Cardiac fibroblast (primary cell): ENCODE measurements at regions not wholly inside any gene's neighbourhood (a gene's known extent, or its start where the extent isn't known, plus 50 kb on each side); places are given as distances from the start of the nearest gene placed in this dataset.
"Not testable (repeated sequence)": the region's sequence is repeated elsewhere in the genome, so short reads cannot be mapped to it uniquely, and the experiment has no call there.

ENCODE experiments used
- DNase-seq, 2 donors: peaks; one replicate each; pipeline versions ENCODE4 v3.0.0 to v3.0.0-alpha.2; 2010; ENCODE audit warnings: low read depth in 2 of 2
- H3K4me3 ChIP-seq, 2 donors: replicated peaks in 1 of 2; 1 replicate in 1 of 2; 2 replicates in 1 of 2; pipeline ENCODE4 v1.5.1; 2011; ENCODE audit warnings: low read depth in 2 of 2, low read length in 2 of 2, mild to moderate bottlenecking in 2 of 2, moderate library complexity in 1 of 2
- TF ChIP-seq, protein P1 (sequence below): IDR thresholded peaks from one replicate; pipeline ENCODE4 v1.5.1; 2011; ENCODE audit warnings: low read depth, mild to moderate bottlenecking, low read length, inconsistent platforms

DNA sequence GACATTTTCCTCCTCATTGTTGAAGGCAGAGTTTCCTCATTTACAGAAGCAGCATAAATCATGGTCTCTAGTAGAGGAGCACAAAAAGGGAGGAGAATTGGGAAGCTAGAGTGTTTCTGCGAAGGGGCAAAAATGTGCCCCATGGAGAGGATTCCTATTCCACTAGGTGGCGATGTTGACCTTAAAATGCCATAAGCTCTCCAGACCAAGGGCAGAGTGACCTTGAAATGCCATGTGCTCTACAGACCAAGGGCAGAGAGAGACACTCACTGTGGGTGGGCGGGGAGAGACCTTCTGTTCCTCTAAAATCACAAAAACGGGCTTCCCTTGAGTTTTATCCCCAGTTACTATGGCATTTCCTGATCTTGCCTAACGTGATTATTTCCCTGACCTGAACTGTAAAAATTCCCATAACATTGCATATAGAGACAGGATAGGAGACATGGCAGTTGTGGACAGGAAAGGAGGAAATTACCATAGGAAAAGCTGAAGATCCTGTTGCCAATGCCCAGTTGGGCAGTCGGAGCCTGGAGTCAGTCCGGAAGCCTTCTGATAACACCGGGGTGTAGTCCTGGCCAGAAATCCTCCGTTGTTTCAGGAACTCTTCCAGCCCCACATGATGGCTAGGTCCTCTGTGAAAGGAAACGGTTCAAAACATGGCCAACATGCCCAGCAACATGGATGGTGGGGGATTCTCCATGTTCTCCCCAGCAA, 567.7 kb downstream of the MAGEB5 start:
- DNase-seq: peak; percentile 42 to 48
- no peak overlapping the region for H3K4me3 ChIP-seq
- TF ChIP-seq, protein P1, sequence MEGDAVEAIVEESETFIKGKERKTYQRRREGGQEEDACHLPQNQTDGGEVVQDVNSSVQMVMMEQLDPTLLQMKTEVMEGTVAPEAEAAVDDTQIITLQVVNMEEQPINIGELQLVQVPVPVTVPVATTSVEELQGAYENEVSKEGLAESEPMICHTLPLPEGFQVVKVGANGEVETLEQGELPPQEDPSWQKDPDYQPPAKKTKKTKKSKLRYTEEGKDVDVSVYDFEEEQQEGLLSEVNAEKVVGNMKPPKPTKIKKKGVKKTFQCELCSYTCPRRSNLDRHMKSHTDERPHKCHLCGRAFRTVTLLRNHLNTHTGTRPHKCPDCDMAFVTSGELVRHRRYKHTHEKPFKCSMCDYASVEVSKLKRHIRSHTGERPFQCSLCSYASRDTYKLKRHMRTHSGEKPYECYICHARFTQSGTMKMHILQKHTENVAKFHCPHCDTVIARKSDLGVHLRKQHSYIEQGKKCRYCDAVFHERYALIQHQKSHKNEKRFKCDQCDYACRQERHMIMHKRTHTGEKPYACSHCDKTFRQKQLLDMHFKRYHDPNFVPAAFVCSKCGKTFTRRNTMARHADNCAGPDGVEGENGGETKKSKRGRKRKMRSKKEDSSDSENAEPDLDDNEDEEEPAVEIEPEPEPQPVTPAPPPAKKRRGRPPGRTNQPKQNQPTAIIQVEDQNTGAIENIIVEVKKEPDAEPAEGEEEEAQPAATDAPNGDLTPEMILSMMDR: peak; percentile 39

DNA sequence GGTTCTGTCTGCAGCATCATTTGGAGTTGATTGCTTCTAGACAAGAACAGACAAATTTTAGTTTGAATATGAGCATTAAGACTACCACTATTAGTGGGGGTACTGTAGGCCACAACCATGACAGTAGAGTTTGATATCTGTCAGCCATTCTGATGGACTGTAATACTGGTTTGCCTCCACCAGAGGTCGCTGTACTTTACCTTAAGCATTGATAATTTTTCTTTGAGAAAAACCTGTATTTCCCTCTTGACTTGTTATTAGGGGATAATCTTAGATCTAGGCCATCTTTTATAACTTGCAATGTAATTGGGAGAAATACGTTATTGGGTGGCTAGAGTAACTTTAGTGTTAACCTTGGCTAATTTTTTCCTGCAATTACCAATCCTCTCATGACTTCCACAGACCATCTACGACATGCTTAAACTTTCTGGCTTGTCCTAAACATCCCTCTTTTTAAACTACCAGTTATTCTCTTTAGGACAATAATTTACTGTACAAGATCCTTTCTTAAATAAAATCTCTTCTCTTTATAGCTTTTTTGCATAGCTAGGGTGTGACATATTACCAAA, 562.4 kb downstream of the MAGEB5 start:
- DNase-seq: peak in 1 of 2 donors; percentile 0
- H3K4me3 ChIP-seq: no peak overlapping the region
- TF ChIP-seq, protein P1: peak; percentile 14

- no peak overlapping the region for H3K4me3 ChIP-seq
- TF ChIP-seq, protein P1: no peak
- DNase-seq: no peak
Measured at GRCh38 chrX:26762253-26762652, 546.3 kb downstream of the MAGEB5 start.

DNA sequence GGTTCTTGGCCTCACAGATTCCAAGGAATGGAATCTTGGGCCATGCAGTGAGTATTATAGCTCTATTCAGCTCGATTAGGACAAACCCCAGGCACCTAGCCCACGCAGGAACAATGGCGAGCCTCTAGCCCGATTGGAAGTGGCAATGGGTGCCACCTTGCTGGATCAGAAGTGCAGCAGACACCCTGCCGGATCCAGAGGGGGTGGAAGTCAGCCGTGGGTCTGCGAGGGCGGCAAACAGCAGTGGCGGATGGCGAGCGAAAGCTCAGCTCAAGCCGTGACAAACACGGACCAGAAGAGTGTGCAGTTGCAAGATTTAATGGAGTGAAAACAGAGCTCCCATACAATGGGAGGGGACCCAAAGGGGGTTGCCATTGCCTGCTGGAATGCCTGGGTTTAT, 539.8 kb downstream of the MAGEB5 start:
- DNase-seq, H3K4me3 ChIP-seq: not testable (repeated sequence)

GRCh38 chrX:26747877-26748276, 531.9 kb downstream of the MAGEB5 start:
- H3K4me3 ChIP-seq: no peak overlapping the region
- TF ChIP-seq, protein P1: no peak

DNA sequence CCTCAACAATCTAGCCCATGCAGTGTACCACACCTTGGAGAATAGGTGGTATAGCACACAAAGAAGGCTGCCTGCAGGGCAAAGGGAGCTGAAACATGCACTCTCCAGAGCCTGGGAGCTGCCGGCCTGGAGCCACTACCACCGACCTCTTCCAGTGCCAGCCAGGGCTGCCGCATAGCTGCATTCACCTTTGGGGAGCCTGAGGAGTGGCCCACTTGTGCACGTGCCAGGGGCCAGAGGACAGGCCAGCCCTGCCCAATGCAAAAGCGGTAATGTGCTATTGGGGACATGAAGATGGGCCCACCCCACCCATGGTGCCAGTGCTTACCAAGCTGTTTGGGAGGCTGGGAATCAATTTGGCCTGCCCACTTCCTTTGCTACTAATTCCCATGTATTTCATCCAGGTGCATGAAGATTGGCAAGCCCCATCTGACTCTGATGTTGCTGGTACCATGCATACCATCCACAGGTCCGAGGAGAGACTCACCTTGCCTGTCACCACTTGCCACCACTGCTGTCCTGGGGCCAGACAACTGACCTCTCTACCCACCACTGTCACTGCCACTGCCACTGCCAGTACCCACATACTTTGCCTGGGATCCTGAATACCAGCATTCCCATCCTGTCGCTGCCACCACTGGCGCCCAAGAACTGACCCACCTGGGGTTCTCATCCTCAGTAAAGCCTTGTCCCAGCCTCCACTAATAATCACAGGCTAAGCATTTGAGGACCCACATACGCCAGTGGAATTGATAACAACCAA, 506.9 kb downstream of the MAGEB5 start:
- DNase-seq: no peak
- TF ChIP-seq, protein P1: no peak
- H3K4me3 ChIP-seq: no peak overlapping the region

More at GRCh38 chrX:26747877-26748276, 531.9 kb downstream of the MAGEB5 start:
- DNase-seq: no peak

GRCh38 chrX:26672571-26672970, 456.6 kb downstream of the MAGEB5 start:
- no peak overlapping the region for H3K4me3 ChIP-seq
- DNase-seq: peak in 1 of 2 donors; percentile 25
- TF ChIP-seq, protein P1: no peak
